PC-3 (cell line): ENCODE measurements at regions not wholly inside any gene's neighbourhood (a gene's known extent, or its start where the extent isn't known, plus 50 kb on each side); places are given as distances from the start of the nearest gene placed in this dataset.

ENCODE experiments used
- EZH2 ChIP-seq: fragments of 300-600 bp; sonication (generic); IDR thresholded peaks from one replicate; pipeline ENCODE4 v1.6.1; 2017; ENCODE audit warnings: antibody characterized with exemption, mild to moderate bottlenecking, low read length; ENCODE audit not compliant: unreplicated experiment
- EZH2phosphoT487 ChIP-seq: fragments of 300-600 bp; sonication (generic); IDR thresholded peaks from 2 replicates; pipeline ENCODE4 v1.6.1; 2018; ENCODE audit warnings: mild to moderate bottlenecking, antibody characterized with exemption, low read length, borderline replicate concordance
- TF ChIP-seq, protein P1 (sequence below): fragments of 300-600 bp; sonication (generic); conservative IDR thresholded peaks from 2 replicates; pipeline ENCODE4 v1.5.1; 2017; ENCODE audit warnings: antibody characterized with exemption, low read depth, mild to moderate bottlenecking, low read length

DNA sequence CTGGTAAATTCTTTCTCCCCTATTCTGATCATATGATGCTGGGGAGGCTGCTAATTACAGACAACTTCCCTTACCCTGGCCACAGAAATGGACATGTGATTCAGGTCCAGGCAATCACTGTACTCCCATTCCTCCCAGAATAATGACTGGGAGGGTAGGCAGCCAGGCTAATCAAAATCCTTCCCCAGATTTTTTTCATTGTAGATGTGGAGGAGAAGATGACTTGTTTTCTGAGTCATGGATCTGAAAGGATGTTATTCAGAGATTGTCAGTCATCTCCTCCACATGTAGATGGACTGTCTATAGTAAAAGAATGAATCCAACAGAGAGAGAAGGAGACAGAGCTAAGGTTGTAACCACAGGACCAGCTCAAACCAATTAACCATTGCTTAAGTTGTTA is 123.9 kb upstream of the PUM3 start:
- TF ChIP-seq, protein P1, sequence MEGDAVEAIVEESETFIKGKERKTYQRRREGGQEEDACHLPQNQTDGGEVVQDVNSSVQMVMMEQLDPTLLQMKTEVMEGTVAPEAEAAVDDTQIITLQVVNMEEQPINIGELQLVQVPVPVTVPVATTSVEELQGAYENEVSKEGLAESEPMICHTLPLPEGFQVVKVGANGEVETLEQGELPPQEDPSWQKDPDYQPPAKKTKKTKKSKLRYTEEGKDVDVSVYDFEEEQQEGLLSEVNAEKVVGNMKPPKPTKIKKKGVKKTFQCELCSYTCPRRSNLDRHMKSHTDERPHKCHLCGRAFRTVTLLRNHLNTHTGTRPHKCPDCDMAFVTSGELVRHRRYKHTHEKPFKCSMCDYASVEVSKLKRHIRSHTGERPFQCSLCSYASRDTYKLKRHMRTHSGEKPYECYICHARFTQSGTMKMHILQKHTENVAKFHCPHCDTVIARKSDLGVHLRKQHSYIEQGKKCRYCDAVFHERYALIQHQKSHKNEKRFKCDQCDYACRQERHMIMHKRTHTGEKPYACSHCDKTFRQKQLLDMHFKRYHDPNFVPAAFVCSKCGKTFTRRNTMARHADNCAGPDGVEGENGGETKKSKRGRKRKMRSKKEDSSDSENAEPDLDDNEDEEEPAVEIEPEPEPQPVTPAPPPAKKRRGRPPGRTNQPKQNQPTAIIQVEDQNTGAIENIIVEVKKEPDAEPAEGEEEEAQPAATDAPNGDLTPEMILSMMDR: no peak
- no peak for TF ChIP-seq EZH2phosphoT487
- TF ChIP-seq EZH2: no peak
